HG03103 (cell line): ENCODE measurements at regions not wholly inside any gene's neighbourhood (a gene's known extent, or its start where the extent isn't known, plus 50 kb on each side); places are given as distances from the start of the nearest gene placed in this dataset.
"Not testable (repeated sequence)": the region's sequence is repeated elsewhere in the genome, so short reads cannot be mapped to it uniquely, and the experiment has no call there.

ENCODE experiments used
- ATAC-seq: cut with Tn5 transposase; IDR thresholded peaks from one replicate; pipeline ENCODE4 v1.9.1; 2021; ENCODE audit warnings: low read depth; ENCODE audit not compliant: unreplicated experiment

GRCh38 chr1:94362466-94363058 is 55.6 kb upstream of the ABCD3 start:
- ATAC-seq = no peak

GRCh38 chr1:94358630-94359599 is 59.3 kb upstream of the ABCD3 start:
- no peak for ATAC-seq

GRCh38 chr1:94357661-94358060 is 60.5 kb upstream of the ABCD3 start:
- ATAC-seq = no peak

- no peak for ATAC-seq
These were observed 62.7 kb upstream of the ABCD3 start for GRCh38 chr1:94355485-94355980.

GRCh38 chr1:94351481-94351880 is 66.7 kb upstream of the ABCD3 start:
- ATAC-seq = no peak

- no peak for ATAC-seq
These were observed 67.8 kb upstream of the ABCD3 start for GRCh38 chr1:94350350-94350924.

GRCh38 chr1:94349853-94350252 is 68.3 kb upstream of the ABCD3 start:
- no peak for ATAC-seq

GRCh38 chr1:94348386-94348785 is 69.8 kb upstream of the ABCD3 start:
- not testable (repeated sequence) for ATAC-seq

- ATAC-seq = no peak
These were observed 73.0 kb upstream of the ABCD3 start for GRCh38 chr1:94345148-94345721.

- ATAC-seq = no peak
These were observed 75.8 kb upstream of the ABCD3 start for GRCh38 chr1:94342416-94342815.

GRCh38 chr1:94339206-94339927 is 78.8 kb upstream of the ABCD3 start:
- ATAC-seq = no peak

- ATAC-seq = no peak
These were observed 81.2 kb upstream of the ABCD3 start for GRCh38 chr1:94336991-94337390.

GRCh38 chr1:94335950-94336349 is 82.2 kb upstream of the ABCD3 start:
- ATAC-seq = no peak

GRCh38 chr1:94335447-94335846 is 82.7 kb upstream of the ABCD3 start:
- ATAC-seq = no peak

GRCh38 chr1:94334764-94335163 is 83.4 kb upstream of the ABCD3 start:
- ATAC-seq = peak; percentile 42

- ATAC-seq = no peak
These were observed 85.2 kb upstream of the ABCD3 start for GRCh38 chr1:94332952-94333351.

- ATAC-seq = no peak
These were observed 85.7 kb upstream of the ABCD3 start for GRCh38 chr1:94332516-94332915.

GRCh38 chr1:94329986-94330385 is 88.2 kb upstream of the ABCD3 start:
- ATAC-seq = no peak

GRCh38 chr1:94329276-94329675 is 88.9 kb upstream of the ABCD3 start:
- ATAC-seq = no peak

- ATAC-seq = no peak
These were observed 89.8 kb upstream of the ARHGAP29 start for GRCh38 chr1:94327001-94327690.
